Right renal cortex interstitium (tissue), 3 donors: ENCODE measurements at regions not wholly inside any gene's neighbourhood (a gene's known extent, or its start where the extent isn't known, plus 50 kb on each side); places are given as distances from the start of the nearest gene placed in this dataset.
"Not testable (repeated sequence)": the region's sequence is repeated elsewhere in the genome, so short reads cannot be mapped to it uniquely, and the experiment has no call there.

Experiments used
- DNase-seq, 3 donors: peaks; one replicate each; pipeline ENCODE4 v3.0.0-alpha.2; 2013; ENCODE audit warnings: low read depth in 3 of 3, low spot score in 2 of 3

- no peak for DNase-seq
Measured at GRCh38 chr12:131430158-131430742, 280.6 kb upstream of the SFSWAP start.

- not testable (repeated sequence) for DNase-seq
Measured at GRCh38 chr12:131431126-131431655, 279.7 kb upstream of the SFSWAP start.

GRCh38 chr12:131432532-131433260 is 278.2 kb upstream of the SFSWAP start:
- no peak for DNase-seq

- DNase-seq = no peak
Measured at GRCh38 chr12:131434208-131435125, 276.4 kb upstream of the SFSWAP start.

GRCh38 chr12:131436922-131437705 is 273.8 kb upstream of the SFSWAP start:
- no peak for DNase-seq

- DNase-seq = no peak
Measured at GRCh38 chr12:131437706-131438492, 273.0 kb upstream of the SFSWAP start.

- DNase-seq = not testable (repeated sequence)
Measured at GRCh38 chr12:131438493-131438835, 272.4 kb upstream of the SFSWAP start.

- DNase-seq = peak in 1 of 3 donors; percentile 37
Measured at GRCh38 chr12:131438881-131439280, 272.0 kb upstream of the SFSWAP start.

- not testable (repeated sequence) for DNase-seq
Measured at GRCh38 chr12:131439752-131440151, 271.1 kb upstream of the SFSWAP start.

- DNase-seq = not testable (repeated sequence)
Measured at GRCh38 chr12:131440209-131441059, 270.5 kb upstream of the SFSWAP start.

GRCh38 chr12:131441060-131441396 is 269.9 kb upstream of the SFSWAP start:
- no peak for DNase-seq

GRCh38 chr12:131441638-131442336 is 269.1 kb upstream of the SFSWAP start:
- no peak for DNase-seq

GRCh38 chr12:131442337-131442918 is 268.5 kb upstream of the SFSWAP start:
- no peak for DNase-seq

- no peak for DNase-seq
Measured at GRCh38 chr12:131443019-131444000, 267.6 kb upstream of the SFSWAP start.

GRCh38 chr12:131444220-131445164 is 266.4 kb upstream of the SFSWAP start:
- DNase-seq = no peak
